Choroid plexus epithelial cell (primary cell): ENCODE measurements at regions not wholly inside any gene's neighbourhood (a gene's known extent, or its start where the extent isn't known, plus 50 kb on each side); places are given as distances from the start of the nearest gene placed in this dataset.
A peak's percentile ranks its signal among the peaks of the same experiment; 100 is the strongest.
"Not testable (repeated sequence)": the region's sequence is repeated elsewhere in the genome, so short reads cannot be mapped to it uniquely, and the experiment has no call there.

ENCODE experiments used
- DNase-seq: peaks from one replicate; pipeline ENCODE4 v3.0.0-alpha.2; 2010; ENCODE audit warnings: low read depth
- H3K4me3 ChIP-seq: 2 replicates; pipeline ENCODE4 v1.5.1; 2011; ENCODE audit warnings: low read depth, mild to moderate bottlenecking, control low read depth, low read length, moderate library complexity
- TF ChIP-seq, protein P1 (sequence below): conservative IDR thresholded peaks from 2 replicates; pipeline ENCODE4 v1.5.1; 2011; ENCODE audit warnings: low read depth, mild to moderate bottlenecking, control low read depth, inconsistent platforms, low read length, moderate library complexity

DNA sequence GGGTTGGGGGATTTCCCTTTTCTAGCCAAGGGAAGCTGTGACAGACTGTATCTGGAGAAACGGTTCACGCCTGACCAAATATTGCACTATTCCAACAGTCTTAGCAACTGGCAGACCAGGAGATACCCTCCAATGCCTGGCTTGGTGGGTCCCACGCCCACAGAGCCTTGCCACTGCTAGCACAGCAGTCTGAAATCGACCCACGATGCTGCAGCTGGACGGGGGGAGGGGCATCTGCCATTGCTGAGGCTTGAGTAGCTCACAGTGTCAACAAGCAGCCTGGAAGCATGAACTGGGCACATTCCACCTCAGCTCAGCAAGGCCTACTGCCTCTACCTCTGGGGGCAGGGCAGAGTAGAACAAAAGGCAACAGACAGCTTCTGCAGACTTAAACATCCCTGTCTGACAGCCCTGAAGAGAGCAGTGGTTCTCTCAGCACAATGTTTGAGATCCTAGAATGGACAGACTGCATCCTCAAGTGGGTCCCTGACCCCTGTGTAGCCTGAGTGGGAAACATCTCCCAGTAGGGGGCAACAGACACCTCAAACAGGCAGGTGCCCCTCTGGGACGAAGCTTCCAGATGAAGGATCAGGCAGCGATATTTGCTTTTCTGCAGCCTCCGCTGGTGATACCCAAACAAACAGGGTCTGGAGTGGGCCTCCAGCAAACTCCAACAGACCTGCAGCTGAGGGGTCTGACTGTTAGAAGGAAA lies 89.9 kb upstream of the ECI2 start:
- DNase-seq = peak; percentile 58
- no peak overlapping the region for H3K4me3 ChIP-seq
- TF ChIP-seq, protein P1, sequence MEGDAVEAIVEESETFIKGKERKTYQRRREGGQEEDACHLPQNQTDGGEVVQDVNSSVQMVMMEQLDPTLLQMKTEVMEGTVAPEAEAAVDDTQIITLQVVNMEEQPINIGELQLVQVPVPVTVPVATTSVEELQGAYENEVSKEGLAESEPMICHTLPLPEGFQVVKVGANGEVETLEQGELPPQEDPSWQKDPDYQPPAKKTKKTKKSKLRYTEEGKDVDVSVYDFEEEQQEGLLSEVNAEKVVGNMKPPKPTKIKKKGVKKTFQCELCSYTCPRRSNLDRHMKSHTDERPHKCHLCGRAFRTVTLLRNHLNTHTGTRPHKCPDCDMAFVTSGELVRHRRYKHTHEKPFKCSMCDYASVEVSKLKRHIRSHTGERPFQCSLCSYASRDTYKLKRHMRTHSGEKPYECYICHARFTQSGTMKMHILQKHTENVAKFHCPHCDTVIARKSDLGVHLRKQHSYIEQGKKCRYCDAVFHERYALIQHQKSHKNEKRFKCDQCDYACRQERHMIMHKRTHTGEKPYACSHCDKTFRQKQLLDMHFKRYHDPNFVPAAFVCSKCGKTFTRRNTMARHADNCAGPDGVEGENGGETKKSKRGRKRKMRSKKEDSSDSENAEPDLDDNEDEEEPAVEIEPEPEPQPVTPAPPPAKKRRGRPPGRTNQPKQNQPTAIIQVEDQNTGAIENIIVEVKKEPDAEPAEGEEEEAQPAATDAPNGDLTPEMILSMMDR = peak; percentile 8

DNA sequence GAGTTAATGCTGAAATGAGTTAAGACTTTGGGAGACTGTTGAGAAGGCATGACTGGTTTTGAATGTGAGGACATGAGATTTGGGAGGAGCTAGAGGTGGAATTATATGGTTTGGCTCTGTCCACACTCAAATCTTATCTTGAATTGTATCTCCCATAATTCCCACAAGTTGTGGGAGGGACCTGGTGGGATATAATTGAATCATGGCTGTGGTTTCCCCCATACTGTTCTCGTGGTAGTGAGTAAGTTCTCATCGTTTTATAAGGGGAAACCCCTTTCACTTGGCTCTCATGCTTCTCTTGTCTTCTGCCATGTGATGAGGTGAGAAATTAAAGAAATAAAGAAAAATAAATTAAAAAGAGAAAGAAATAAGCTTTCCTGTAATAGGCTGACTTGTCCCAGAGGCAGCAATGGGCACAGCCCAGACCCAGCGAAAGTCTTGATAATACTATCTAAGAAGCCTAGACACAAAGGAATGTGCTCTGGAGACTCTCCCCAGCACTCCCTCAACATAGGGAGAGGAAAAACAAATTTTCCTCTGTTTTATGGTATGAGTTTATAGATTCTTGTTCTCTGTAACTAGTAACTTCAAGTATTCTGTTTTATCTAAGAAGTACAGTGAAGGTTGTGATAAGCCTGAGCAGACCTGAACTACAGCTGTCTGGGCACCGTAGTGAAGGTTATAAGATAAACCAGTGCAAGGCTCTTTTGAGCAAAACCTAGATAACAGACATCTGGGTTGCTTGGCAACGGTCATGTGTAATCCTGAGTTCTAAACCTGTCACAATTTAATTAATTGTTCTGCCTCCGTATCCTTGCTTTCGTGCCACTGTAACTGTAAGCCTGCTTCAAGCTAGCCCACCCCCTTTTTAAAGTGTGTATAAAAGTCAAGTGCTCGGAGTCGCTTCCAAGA lies 88.9 kb upstream of the ECI2 start:
- peak; percentile 72 for DNase-seq
- H3K4me3 ChIP-seq = no peak overlapping the region
- TF ChIP-seq, protein P1 = no peak

DNA sequence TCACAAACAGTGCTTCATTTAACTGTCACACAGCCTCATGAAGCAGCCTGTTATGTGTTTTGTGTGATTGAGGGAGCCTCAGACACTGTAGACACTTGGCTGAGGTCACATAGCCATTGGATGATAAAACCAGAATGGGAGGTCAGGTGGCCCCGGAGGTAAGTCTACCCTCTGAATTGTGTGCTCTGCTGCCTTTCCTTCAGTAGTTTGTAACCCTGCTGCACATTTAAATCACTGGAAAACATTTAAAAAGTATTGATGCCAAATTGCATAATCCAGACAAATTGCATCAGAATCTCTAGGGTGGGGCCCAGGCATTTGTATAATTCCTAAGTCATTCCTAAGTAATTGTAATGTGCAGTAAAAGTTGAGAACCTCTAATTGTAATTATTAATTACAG lies 85.2 kb upstream of the ECI2 start:
- peak; percentile 38 for DNase-seq
- TF ChIP-seq, protein P1 = no peak
- H3K4me3 ChIP-seq = no peak overlapping the region

DNA sequence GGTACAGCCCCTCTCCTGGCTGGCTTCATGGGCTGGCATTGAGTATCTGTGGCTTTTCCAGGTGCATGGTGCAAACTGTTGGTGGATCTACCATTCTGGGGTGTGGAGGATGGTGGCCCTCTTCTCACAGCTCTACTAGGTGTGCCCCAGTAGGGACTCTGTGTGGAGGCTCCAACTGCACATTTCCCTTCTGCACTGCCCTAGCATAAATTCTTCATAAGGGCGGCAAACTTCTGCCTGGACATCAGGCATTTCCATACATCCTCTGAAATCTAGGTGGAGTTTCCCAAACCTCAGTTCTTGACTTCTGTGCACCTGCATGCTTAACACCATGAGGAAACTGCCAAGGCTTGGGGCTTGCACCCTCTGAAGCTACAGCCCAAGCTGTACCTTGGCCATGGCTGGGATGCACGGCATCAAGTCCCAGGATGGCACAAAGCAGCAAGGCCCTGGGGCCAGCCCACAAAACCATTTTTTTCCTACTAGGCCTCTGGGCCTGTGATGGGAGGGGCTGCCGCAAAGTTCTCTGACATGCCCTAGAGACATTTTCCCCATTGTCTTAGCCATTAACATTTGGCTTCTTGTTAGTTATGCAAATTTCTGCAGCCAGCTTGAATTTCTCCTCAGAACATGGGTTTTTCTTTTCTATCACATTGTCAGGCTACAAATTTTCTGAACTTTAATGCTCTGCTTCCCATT lies 83.4 kb upstream of the ECI2 start:
- not testable (repeated sequence) for H3K4me3 ChIP-seq, DNase-seq

DNA sequence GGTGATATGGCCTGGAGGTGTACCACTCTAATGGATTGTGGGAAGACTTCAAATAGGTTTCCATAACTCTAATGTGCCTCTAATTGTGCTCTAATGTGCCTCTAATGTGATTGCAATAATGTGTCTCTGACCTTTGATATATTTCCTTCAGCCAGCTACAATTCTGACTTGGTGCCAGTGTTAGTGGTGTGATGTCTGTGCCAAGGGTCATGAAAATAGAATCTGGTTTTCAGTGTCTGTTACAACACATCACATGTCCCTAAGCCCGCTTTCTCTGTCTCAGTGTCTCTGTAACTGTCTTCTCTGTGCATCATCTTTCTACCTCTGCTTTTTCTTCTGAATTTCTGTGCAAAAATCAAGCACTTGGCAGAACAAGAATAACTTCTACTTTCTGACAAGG lies 77.2 kb upstream of the ECI2 start:
- TF ChIP-seq, protein P1 = no peak
- DNase-seq = no peak
- H3K4me3 ChIP-seq = no peak overlapping the region

DNA sequence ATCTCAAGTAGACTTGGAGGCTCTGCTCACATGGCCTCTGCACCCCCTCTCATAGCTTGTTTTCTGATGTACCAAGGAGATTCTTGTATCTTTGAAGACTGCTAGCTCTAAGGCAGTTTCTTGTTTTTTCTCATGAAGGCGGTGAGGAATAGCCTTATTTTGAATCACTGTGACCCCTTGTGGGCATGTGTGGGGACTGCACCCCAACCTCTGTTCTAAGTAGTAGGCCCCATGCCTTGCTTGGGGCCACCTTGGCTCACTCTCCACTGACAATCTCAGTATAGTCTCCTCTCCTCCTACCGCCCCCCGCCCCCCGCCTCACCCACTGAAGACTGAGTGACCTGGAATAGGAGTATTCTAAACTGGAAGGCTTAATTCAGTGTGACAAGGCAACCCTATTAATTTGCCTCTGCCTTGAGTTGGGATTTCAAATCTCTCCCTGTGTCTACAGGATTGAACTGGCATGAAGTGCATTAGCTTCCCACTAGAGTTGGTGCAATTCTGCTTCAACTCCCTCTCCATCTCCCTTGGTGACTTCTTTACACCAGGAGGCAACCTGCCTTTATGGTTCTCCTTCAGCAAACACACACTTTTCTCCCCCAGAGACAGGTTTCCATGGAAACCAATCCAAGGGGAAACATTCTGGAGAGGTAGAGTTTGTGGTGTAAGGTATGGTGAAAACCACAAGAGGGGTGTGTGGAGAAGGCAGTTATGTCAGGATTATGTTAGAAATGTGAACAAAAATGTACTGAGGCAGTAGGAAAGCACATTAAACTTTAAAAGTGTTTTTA lies 75.4 kb upstream of the ECI2 start:
- no peak overlapping the region for H3K4me3 ChIP-seq
- TF ChIP-seq, protein P1 = peak; percentile 82
- peak; percentile 85 for DNase-seq
